H9 (cell line): ENCODE measurements at regions not wholly inside any gene's neighbourhood (a gene's known extent, or its start where the extent isn't known, plus 50 kb on each side); places are given as distances from the start of the nearest gene placed in this dataset.
"Not testable (repeated sequence)": the region's sequence is repeated elsewhere in the genome, so short reads cannot be mapped to it uniquely, and the experiment has no call there.

Source experiments
- DNase-seq: peaks from one replicate; pipeline ENCODE4 v3.0.0-alpha.2; 2017
- H2AFZ ChIP-seq: one replicate; pipeline ENCODE4 v1.6.1; 2013; ENCODE audit warnings: mild to moderate bottlenecking, low read length, control low read depth, moderate library complexity
- H2AK5ac ChIP-seq: 2 replicates; pipeline ENCODE4 v1.6.1; 2013; ENCODE audit warnings: low read length, control low read depth, mixed read lengths; ENCODE audit not compliant: insufficient read length
- H2BK120ac ChIP-seq: one replicate; pipeline ENCODE4 v1.6.1; 2013; ENCODE audit warnings: low read depth, mild to moderate bottlenecking, low read length, control low read depth, inconsistent platforms; ENCODE audit not compliant: poor library complexity, severe bottlenecking
- H2BK12ac ChIP-seq: 2 replicates; pipeline ENCODE4 v1.6.1; 2013; ENCODE audit warnings: low read length, control low read depth, mixed read lengths, low read depth; ENCODE audit not compliant: insufficient read length
- H2BK15ac ChIP-seq: 2 replicates; pipeline ENCODE4 v1.6.1; 2013; ENCODE audit warnings: low read depth, low read length, control low read depth
- H2BK20ac ChIP-seq: one replicate; pipeline ENCODE4 v1.6.1; 2013; ENCODE audit warnings: low read depth, mild to moderate bottlenecking, low read length, control low read depth, inconsistent platforms; ENCODE audit not compliant: poor library complexity, severe bottlenecking
- H2BK5ac ChIP-seq: 2 replicates; pipeline ENCODE4 v1.6.1; 2013; ENCODE audit warnings: low read length, control low read depth, mixed read lengths; ENCODE audit not compliant: insufficient read length
- H3K14ac ChIP-seq: 2 replicates; pipeline ENCODE4 v1.6.1; 2013; ENCODE audit warnings: low read length, control low read depth; ENCODE audit not compliant: insufficient read depth
- H3K18ac ChIP-seq: 2 replicates; pipeline ENCODE4 v1.6.1; 2013; ENCODE audit warnings: low read depth, mild to moderate bottlenecking, mixed read lengths, low read length, control low read depth; ENCODE audit not compliant: insufficient read length
- H3K23ac ChIP-seq: 2 replicates; pipeline ENCODE4 v1.6.1; 2013; ENCODE audit warnings: low read length, control low read depth, mixed read lengths, low read depth; ENCODE audit not compliant: insufficient read length
- H3K23me2 ChIP-seq: 2 replicates; pipeline ENCODE4 v1.6.1; 2013; ENCODE audit warnings: low read depth, mild to moderate bottlenecking, mixed read lengths, low read length, control low read depth; ENCODE audit not compliant: insufficient read length, poor library complexity, severe bottlenecking
- H3K27ac ChIP-seq: 2 replicates; pipeline ENCODE4 v1.5.1; 2013; ENCODE audit warnings: low read length, control low read depth, mixed read lengths, low read depth; ENCODE audit not compliant: insufficient read length
- H3K27me3 ChIP-seq: 2 replicates; pipeline ENCODE4 v1.6.1; 2013; ENCODE audit warnings: low read length, control low read depth, inconsistent platforms; ENCODE audit not compliant: insufficient read depth
- H3K4ac ChIP-seq: 2 replicates; pipeline ENCODE4 v1.6.1; 2013; ENCODE audit warnings: low read depth, mild to moderate bottlenecking, control low read depth, inconsistent platforms, low read length, moderate library complexity
- H3K4me1 ChIP-seq: 2 replicates; pipeline ENCODE4 v1.6.1; 2013; ENCODE audit warnings: low read length, control low read depth, inconsistent platforms; ENCODE audit not compliant: insufficient read depth
- H3K4me2 ChIP-seq: 2 replicates; pipeline ENCODE4 v1.6.1; 2013; ENCODE audit warnings: low read length, control low read depth, mixed read lengths; ENCODE audit not compliant: insufficient read length, insufficient read depth
- H3K56ac ChIP-seq: 2 replicates; pipeline ENCODE4 v1.6.1; 2013; ENCODE audit warnings: low read depth, mild to moderate bottlenecking, mixed read lengths, low read length, control low read depth; ENCODE audit not compliant: insufficient read length
- H3K79me1 ChIP-seq: 2 replicates; pipeline ENCODE4 v1.6.1; 2013; ENCODE audit warnings: low read depth, mild to moderate bottlenecking, moderate library complexity, low read length, control low read depth, inconsistent platforms; ENCODE audit not compliant: insufficient read depth, poor library complexity, severe bottlenecking
- H3K79me2 ChIP-seq: 2 replicates; pipeline ENCODE4 v1.6.1; 2013; ENCODE audit warnings: low read length, control low read depth, inconsistent platforms; ENCODE audit not compliant: insufficient read depth
- H3K9ac ChIP-seq: 2 replicates; pipeline ENCODE4 v1.6.1; 2013; ENCODE audit warnings: low read length, control low read depth, mixed read lengths; ENCODE audit not compliant: insufficient read length; ENCODE audit errors: extremely low read depth
- H3K9me3 ChIP-seq: one replicate; pipeline ENCODE4 v1.6.1; 2013; ENCODE audit warnings: low read depth, low read length, inconsistent platforms; ENCODE audit not compliant: control insufficient read depth
- H3T11ph ChIP-seq: one replicate; pipeline ENCODE4 v1.6.1; 2013; ENCODE audit warnings: mild to moderate bottlenecking, low read length, control low read depth, inconsistent platforms
- H4K20me1 ChIP-seq: one replicate; pipeline ENCODE4 v1.6.1; 2013; ENCODE audit not compliant: control insufficient read depth, insufficient read length, insufficient read depth
- H4K5ac ChIP-seq: 2 replicates; pipeline ENCODE4 v1.6.1; 2013; ENCODE audit warnings: low read depth, mild to moderate bottlenecking, mixed read lengths, low read length, control low read depth; ENCODE audit not compliant: insufficient read length
- H4K8ac ChIP-seq: replicated peaks from 2 replicates; pipeline ENCODE4 v1.6.1; 2013; ENCODE audit warnings: low read length, control low read depth, mixed read lengths, low read depth; ENCODE audit not compliant: insufficient read length
- H4K91ac ChIP-seq: 2 replicates; pipeline ENCODE4 v1.6.1; 2013; ENCODE audit warnings: low read depth, mild to moderate bottlenecking, moderate library complexity, mixed read lengths, low read length, control low read depth; ENCODE audit not compliant: insufficient read length
- H3K27ac Mint-ChIP-seq, 3 experiments: 2 replicates in 2 of 3; 3 replicates in 1 of 3; pipeline ENCODE4 v1.8.0; 2020 to 2021; ENCODE audit warnings: mixed read lengths in 3 of 3, mild to moderate bottlenecking in 1 of 3, moderate library complexity in 1 of 3
- H3K27me3 Mint-ChIP-seq: 2 replicates; pipeline ENCODE4 v1.8.0; 2021; ENCODE audit warnings: low read depth, mild to moderate bottlenecking, moderate library complexity, mixed read lengths
- H3K36me3 Mint-ChIP-seq, 3 experiments: 2 replicates in 2 of 3; 3 replicates in 1 of 3; pipeline ENCODE4 v1.8.0; 2020 to 2021; ENCODE audit warnings: low read depth in 3 of 3, mixed read lengths in 3 of 3; ENCODE audit not compliant: insufficient read depth in 1 of 3
- H3K4me1 Mint-ChIP-seq, 2 experiments: 2 replicates each; pipeline ENCODE4 v1.8.0; 2020; ENCODE audit warnings: mixed read lengths in 2 of 2
- H3K4me3 Mint-ChIP-seq, 2 experiments: 2 replicates in 1 of 2; 3 replicates in 1 of 2; pipeline ENCODE4 v1.8.0; 2020 to 2021; ENCODE audit warnings: mild to moderate bottlenecking in 2 of 2, mixed read lengths in 2 of 2, moderate library complexity in 1 of 2
- H3K9me3 Mint-ChIP-seq, 2 experiments: 2 replicates in 1 of 2; 3 replicates in 1 of 2; pipeline ENCODE4 v1.8.0; 2020; ENCODE audit warnings: mild to moderate bottlenecking in 2 of 2, mixed read lengths in 2 of 2, moderate library complexity in 1 of 2
- WGBS: extraction: QIAGEN DNeasy Blood & Tissue Kit; methylation state at CpG from one replicate; pipeline ENCODE4 v1.1.7; 2013; ENCODE audit warnings: missing lambda C conversion rate, low lambda C conversion rate, mixed read lengths; ENCODE audit not compliant: insufficient read length; ENCODE audit errors: extremely low coverage; 5-methylcytosine and 5-hydroxymethylcytosine counted together
- TF ChIP-seq, protein P1 (sequence below): fragments of 200-600 bp; sonication (generic); conservative IDR thresholded peaks from 3 replicates; pipeline ENCODE4 v1.8.0; 2021; ENCODE audit warnings: antibody characterized with exemption, mild to moderate bottlenecking

DNA sequence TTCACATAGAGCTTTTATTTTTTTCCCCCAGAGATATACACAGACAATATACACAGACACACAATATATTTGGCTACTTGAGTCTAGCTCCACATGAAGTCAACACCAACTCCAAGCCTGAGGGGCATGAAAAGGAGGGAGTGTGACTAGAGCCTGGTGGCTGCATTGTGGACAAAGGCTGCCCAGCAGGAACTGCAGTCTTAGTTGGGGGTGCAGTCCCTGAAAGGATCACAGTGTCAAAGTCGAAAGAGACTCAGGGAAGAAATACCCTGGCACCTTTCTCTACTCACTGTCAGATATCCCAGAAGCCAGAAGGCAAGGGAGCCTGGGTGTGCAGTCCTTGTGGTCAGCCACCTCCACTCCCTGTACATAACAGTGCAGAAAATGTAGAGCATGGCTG, 231.6 kb upstream of the RPS23 start:
- Histone ChIP-seq H3K4ac (no peak overlapping the region), H3K4me2 (no peak overlapping the region), H2BK120ac (no peak overlapping the region), H3K9ac (no peak overlapping the region), H3K23me2 (no peaks in the 10 kb centered on the region), H3K23ac (no peak overlapping the region), H3T11ph (no peak overlapping the region), H4K20me1 (no peaks in the 10 kb centered on the region), H3K79me1 (no peaks in the 10 kb centered on the region), H3K14ac (no peak overlapping the region), H3K27ac (no peak overlapping the region), H4K91ac (no peak overlapping the region), H2BK5ac (no peak overlapping the region), H2AK5ac (no peak overlapping the region), H3K56ac (no peak overlapping the region), H3K79me2 (no peaks in the 10 kb centered on the region), H4K5ac (no peak overlapping the region), H3K18ac (no peak overlapping the region), H2BK15ac (no peak overlapping the region), H3K27me3 (no peaks in the 10 kb centered on the region), H3K9me3 (peaks cover 5% of the 10 kb centered on the region), H4K8ac (no peak overlapping the region), H2AFZ (no peak overlapping the region), H2BK12ac (no peak overlapping the region), H3K4me1 (no peaks in the 10 kb centered on the region), H2BK20ac (no peak overlapping the region)
- Mint-ChIP-seq H3K27ac (no peak overlapping the region), H3K9me3 (peaks cover 7 to 9% of the 10 kb centered on the region in 2 experiments; a peak in 4 of 5 replicates), H3K36me3 (peaks cover 2 to 12% (median 2%) of the 10 kb centered on the region in 3 experiments; a peak in 5 of 7 replicates), H3K27me3 (no peaks in the 10 kb centered on the region), H3K4me1 (peaks cover 15 to 27% of the 10 kb centered on the region in 2 experiments), H3K4me3 (no peak overlapping the region)
- TF ChIP-seq, protein P1, sequence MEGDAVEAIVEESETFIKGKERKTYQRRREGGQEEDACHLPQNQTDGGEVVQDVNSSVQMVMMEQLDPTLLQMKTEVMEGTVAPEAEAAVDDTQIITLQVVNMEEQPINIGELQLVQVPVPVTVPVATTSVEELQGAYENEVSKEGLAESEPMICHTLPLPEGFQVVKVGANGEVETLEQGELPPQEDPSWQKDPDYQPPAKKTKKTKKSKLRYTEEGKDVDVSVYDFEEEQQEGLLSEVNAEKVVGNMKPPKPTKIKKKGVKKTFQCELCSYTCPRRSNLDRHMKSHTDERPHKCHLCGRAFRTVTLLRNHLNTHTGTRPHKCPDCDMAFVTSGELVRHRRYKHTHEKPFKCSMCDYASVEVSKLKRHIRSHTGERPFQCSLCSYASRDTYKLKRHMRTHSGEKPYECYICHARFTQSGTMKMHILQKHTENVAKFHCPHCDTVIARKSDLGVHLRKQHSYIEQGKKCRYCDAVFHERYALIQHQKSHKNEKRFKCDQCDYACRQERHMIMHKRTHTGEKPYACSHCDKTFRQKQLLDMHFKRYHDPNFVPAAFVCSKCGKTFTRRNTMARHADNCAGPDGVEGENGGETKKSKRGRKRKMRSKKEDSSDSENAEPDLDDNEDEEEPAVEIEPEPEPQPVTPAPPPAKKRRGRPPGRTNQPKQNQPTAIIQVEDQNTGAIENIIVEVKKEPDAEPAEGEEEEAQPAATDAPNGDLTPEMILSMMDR: no peak
- no CpG with 5 or more reads among the region's 1 CpG for WGBS
- DNase-seq: no peak

DNA sequence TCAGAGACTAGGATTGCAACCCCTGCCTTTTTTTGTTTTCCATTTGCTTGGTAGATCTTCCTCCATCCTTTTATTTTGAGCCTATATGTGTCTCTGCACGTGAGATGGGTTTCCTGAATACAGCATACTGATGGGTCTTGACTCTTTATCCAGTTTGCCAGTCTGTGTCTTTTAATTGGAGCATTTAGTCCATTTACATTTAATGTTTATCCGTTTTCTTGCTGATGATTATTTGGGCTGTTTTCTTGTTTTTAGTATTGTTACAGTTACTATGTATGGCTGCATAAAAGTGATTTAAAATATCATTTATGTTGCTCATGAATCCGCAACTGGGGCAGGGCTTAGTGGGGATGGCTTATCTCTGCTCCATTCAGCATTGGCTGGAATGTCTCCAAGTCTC, 228.2 kb upstream of the RPS23 start:
- H3K27ac Mint-ChIP-seq, H3K4me1 ChIP-seq, H3K56ac ChIP-seq, H3K27ac ChIP-seq, H2BK20ac ChIP-seq, H3K27me3 Mint-ChIP-seq, H3K79me2 ChIP-seq, H4K20me1 ChIP-seq, H3K4me3 Mint-ChIP-seq, H3T11ph ChIP-seq, H3K4me2 ChIP-seq, H3K14ac ChIP-seq, H2AK5ac ChIP-seq, H3K23ac ChIP-seq, H3K23me2 ChIP-seq, H2AFZ ChIP-seq, H2BK15ac ChIP-seq, H3K9ac ChIP-seq, DNase-seq, H2BK5ac ChIP-seq, H3K9me3 ChIP-seq, H3K79me1 ChIP-seq, H3K18ac ChIP-seq, H3K27me3 ChIP-seq, H4K8ac ChIP-seq, H2BK120ac ChIP-seq, H4K5ac ChIP-seq, H2BK12ac ChIP-seq, H4K91ac ChIP-seq, H3K4ac ChIP-seq: not testable (repeated sequence)
- Mint-ChIP-seq H3K9me3 (peaks cover 10 to 13% of the 10 kb centered on the region in 2 experiments; a peak in 4 of 5 replicates), H3K4me1 (peaks cover 9 to 11% of the 10 kb centered on the region in 2 experiments), H3K36me3 (peaks cover 2 to 16% (median 2%) of the 10 kb centered on the region in 3 experiments; a peak in 5 of 7 replicates)
- WGBS: no CpG with 5 or more reads among the region's 3 CpGs
